GM21367 (cell line): ENCODE measurements at regions not wholly inside any gene's neighbourhood (a gene's known extent, or its start where the extent isn't known, plus 50 kb on each side); places are given as distances from the start of the nearest gene placed in this dataset.
"Not testable (repeated sequence)": the region's sequence is repeated elsewhere in the genome, so short reads cannot be mapped to it uniquely, and the experiment has no call there.

Source experiments
- ATAC-seq: cut with Tn5 transposase; IDR thresholded peaks from one replicate; pipeline ENCODE4 v1.9.1; 2021; ENCODE audit not compliant: unreplicated experiment

- ATAC-seq, result not testable (repeated sequence)
These were observed 121.1 kb downstream of the TAF11L14 start for GRCh38 chr5:17755406-17755805.

GRCh38 chr5:17761326-17761725 lies 127.1 kb downstream of the TAF11L14 start:
- ATAC-seq, result no peak

- no peak for ATAC-seq
These were observed 129.0 kb downstream of the TAF11L14 start for GRCh38 chr5:17763301-17763700.

GRCh38 chr5:17766031-17766430 lies 131.8 kb downstream of the TAF11L14 start:
- ATAC-seq, result no peak

GRCh38 chr5:17769277-17769676 lies 135.0 kb downstream of the TAF11L14 start:
- ATAC-seq, result no peak

- no peak for ATAC-seq
These were observed 138.0 kb downstream of the TAF11L14 start for GRCh38 chr5:17772232-17772631.

- no peak for ATAC-seq
These were observed 151.5 kb downstream of the TAF11L14 start for GRCh38 chr5:17785774-17786173.

- ATAC-seq, result no peak
These were observed 154.1 kb downstream of the TAF11L14 start for GRCh38 chr5:17788351-17788750.

GRCh38 chr5:17794201-17794600 lies 159.9 kb downstream of the TAF11L14 start:
- ATAC-seq, result no peak

- ATAC-seq, result no peak
These were observed 160.6 kb downstream of the TAF11L14 start for GRCh38 chr5:17794815-17795214.

GRCh38 chr5:17796142-17796541 lies 161.9 kb downstream of the TAF11L14 start:
- no peak for ATAC-seq

GRCh38 chr5:17796757-17797396 lies 162.6 kb downstream of the TAF11L14 start:
- ATAC-seq, result no peak

- no peak for ATAC-seq
These were observed 165.3 kb downstream of the TAF11L14 start for GRCh38 chr5:17799521-17799920.

GRCh38 chr5:17801595-17801994 lies 167.3 kb downstream of the TAF11L14 start:
- ATAC-seq, result no peak

- no peak for ATAC-seq
These were observed 168.0 kb downstream of the TAF11L14 start for GRCh38 chr5:17802256-17802655.

GRCh38 chr5:17803971-17804370 lies 169.7 kb downstream of the TAF11L14 start:
- no peak for ATAC-seq

GRCh38 chr5:17805227-17805825 lies 171.1 kb downstream of the TAF11L14 start:
- ATAC-seq, result no peak

- no peak for ATAC-seq
These were observed 172.7 kb downstream of the TAF11L14 start for GRCh38 chr5:17806818-17807468.

GRCh38 chr5:17808566-17808965 lies 174.3 kb downstream of the TAF11L14 start:
- ATAC-seq, result no peak

- ATAC-seq, result no peak
These were observed 176.5 kb downstream of the TAF11L14 start for GRCh38 chr5:17810734-17811133.

- ATAC-seq, result no peak
These were observed 179.0 kb downstream of the TAF11L14 start for GRCh38 chr5:17813214-17813613.

- no peak for ATAC-seq
These were observed 182.2 kb downstream of the TAF11L14 start for GRCh38 chr5:17816505-17816904.
